SJCRH30 (cell line): ENCODE measurements at regions not wholly inside any gene's neighbourhood (a gene's known extent, or its start where the extent isn't known, plus 50 kb on each side); places are given as distances from the start of the nearest gene placed in this dataset.

Experiments used
- DNase-seq, 2 experiments: peaks; one replicate each; pipeline ENCODE4 v3.0.0-alpha.2; 2015 to 2020
- H3K27ac ChIP-seq: fragments of 250-450 bp; sonication (Bioruptor Pico); 2 replicates; pipeline ENCODE4 v1.5.1; 2020; ENCODE audit warnings: mild to moderate bottlenecking, moderate library complexity
- H3K27me3 ChIP-seq: fragments of 250-450 bp; sonication (Bioruptor Pico); 2 replicates; pipeline ENCODE4 v1.5.1; 2020; ENCODE audit warnings: mild to moderate bottlenecking, moderate library complexity
- H3K36me3 ChIP-seq: fragments of 250-450 bp; sonication (Bioruptor Pico); 2 replicates; pipeline ENCODE4 v1.5.1; 2020; ENCODE audit warnings: mild to moderate bottlenecking, moderate library complexity
- H3K4me1 ChIP-seq: fragments of 250-450 bp; sonication (Bioruptor Pico); 2 replicates; pipeline ENCODE4 v1.5.1; 2020; ENCODE audit warnings: mild to moderate bottlenecking, moderate library complexity
- H3K4me3 ChIP-seq: fragments of 250-450 bp; sonication (Bioruptor Pico); 2 replicates; pipeline ENCODE4 v1.5.1; 2020; ENCODE audit warnings: mild to moderate bottlenecking, moderate library complexity
- H3K9me3 ChIP-seq: fragments of 250-450 bp; sonication (Bioruptor Pico); replicated peaks from 2 replicates; pipeline ENCODE4 v1.5.1; 2020; ENCODE audit warnings: mild to moderate bottlenecking, moderate library complexity

DNA sequence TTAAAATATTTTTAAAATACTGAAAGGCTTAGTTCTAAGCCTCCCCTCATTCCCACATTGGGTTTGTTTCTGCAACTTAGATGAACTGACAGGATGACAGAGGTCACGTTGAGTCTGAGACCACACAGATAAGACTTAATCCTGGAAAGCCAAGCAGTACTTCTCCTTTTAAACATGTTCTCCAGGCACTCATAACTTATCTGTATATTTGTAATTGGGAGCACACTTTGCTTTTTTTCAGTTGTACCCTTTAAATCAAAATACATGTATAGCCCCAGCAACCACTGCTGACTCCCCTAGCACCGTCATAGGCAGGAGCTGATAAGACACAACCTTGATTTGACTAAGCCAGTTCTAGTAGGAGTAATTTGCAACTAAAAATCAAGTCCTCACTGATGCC, 394.8 kb downstream of the PID1 start:
- no peaks in the 10 kb centered on the region for H3K27me3 ChIP-seq
- peaks cover 25% of the 10 kb centered on the region for H3K4me1 ChIP-seq
- no peak overlapping the region for H3K4me3 ChIP-seq
- H3K36me3 ChIP-seq, result no peaks in the 10 kb centered on the region
- peak in 1 of 2 experiments; percentile 24 for DNase-seq
- no peaks in the 10 kb centered on the region; the same call in 1 of the 2 replicates for H3K9me3 ChIP-seq
- no peak overlapping the region for H3K27ac ChIP-seq

DNA sequence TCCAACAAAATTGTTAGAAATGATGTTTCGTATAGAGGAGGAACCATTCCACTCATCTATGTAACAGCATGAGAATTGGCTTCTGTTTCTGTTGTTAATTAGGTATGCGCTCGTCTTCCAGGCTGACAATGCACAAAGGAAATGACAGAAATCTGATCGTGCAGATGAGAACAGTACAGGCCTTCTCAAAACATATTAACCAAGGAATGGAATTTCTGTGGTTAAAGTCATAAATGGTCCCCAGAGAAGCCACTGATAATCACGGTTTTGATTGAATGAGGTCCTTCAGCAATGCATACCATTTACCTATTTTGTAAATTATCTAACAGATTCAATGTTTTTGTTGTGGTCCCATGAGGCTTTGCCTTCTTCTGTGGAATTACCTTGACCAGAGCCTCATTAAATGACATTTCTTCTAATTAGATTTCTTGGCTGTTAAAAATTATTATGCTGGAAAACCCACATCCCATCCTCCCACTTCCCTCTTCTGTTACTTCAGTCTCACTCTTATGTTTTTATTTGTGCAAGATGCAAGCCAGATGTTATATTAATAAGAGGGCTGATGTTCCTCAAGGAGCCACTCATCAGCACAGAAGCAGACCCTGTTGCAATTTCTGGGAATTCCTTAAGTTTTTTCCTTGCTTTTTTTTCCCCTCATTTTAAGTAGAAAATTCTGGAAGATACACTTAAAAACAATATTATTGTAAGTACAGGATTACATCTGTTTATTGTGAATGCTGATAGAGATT, 395.8 kb downstream of the PID1 start:
- DNase-seq, result peak; percentile 38 to 85
- Histone ChIP-seq H3K4me1 (peaks cover 25% of the 10 kb centered on the region), H3K36me3 (no peaks in the 10 kb centered on the region), H3K9me3 (no peaks in the 10 kb centered on the region; the same call in 1 of the 2 replicates), H3K27ac (peak overlapping the region; percentile 18; the same call in 1 of the 2 replicates), H3K4me3 (no peak overlapping the region), H3K27me3 (no peaks in the 10 kb centered on the region)

DNA sequence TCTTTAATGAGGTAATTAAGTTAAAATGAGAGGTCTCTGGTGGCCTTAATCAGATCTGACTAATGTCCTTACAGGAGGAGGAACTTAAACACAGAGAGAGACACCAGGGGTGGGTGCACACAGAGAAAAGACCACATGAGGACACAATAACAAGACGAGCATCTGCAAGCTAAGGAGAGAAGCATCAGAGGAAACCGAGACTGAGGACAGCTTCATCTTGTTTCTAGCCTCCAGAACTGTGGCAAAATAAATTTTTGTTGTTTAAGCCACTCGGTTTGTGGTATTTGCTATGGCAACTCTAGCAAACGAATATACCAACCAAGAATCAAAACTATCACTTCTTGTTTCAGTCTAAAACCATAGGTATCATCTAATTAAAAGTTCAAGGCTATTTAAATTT, 400.1 kb downstream of the PID1 start:
- Histone ChIP-seq H3K36me3 (no peaks in the 10 kb centered on the region), H3K9me3 (no peaks in the 10 kb centered on the region; the same call in 1 of the 2 replicates), H3K4me1 (peaks cover 19% of the 10 kb centered on the region), H3K27ac (no peak overlapping the region), H3K27me3 (no peaks in the 10 kb centered on the region), H3K4me3 (no peak overlapping the region)
- DNase-seq, result no peak

DNA sequence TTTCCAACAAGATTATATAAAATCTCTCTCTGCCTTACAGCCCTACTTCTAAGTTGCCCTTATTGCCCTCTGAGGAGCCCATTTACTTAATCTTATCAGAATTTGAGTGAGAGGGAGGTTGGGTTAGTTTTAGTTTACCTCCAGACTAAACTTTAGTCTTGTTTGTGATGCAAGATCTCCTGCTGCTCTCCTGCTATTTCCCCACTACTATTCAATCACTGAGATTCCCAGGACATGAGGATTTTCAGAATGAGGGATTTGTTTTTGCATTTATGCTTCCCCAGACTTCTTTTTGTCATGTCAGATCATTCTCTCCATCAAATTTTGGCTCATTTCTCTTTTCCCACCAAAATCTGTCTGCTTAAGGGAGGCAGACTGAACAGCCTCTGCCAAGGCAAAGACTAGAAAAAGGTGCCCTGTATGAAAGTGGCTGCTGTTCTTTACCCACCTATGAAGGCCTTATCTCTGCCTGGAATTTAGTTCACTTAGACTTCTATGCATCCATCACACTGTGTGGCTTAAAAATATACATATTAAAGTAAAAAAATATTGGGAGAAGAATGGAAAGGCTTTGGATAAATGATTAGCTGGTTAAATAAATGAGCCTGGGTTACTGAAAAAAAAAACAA, 401.3 kb downstream of the PID1 start:
- H3K9me3 ChIP-seq, result no peaks in the 10 kb centered on the region; the same call in 1 of the 2 replicates
- H3K4me1 ChIP-seq, result peaks cover 7% of the 10 kb centered on the region
- H3K27me3 ChIP-seq, result no peaks in the 10 kb centered on the region
- no peak overlapping the region for H3K27ac ChIP-seq
- DNase-seq, result no peak
- no peak overlapping the region for H3K4me3 ChIP-seq
- H3K36me3 ChIP-seq, result no peaks in the 10 kb centered on the region

DNA sequence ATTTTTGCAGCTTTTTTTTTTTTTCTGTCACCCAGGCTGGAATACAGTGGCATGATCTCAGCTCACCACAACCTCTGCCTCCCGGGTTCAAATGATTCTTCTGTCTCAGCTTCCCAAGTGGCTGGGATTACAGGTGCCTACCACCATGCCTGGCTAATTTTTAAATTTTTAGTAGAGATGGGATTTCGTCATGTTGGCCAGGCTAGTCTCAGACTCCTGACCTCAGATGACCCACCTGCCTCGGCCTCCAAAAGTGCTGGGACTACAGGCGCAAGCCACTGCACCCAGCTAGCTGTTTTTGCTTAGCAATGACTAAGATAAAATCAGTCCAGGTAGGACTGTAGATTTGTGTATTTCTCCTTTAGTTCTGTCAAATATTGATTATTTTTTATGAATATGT, 403.7 kb downstream of the PID1 start:
- Histone ChIP-seq H3K27ac (no peak overlapping the region), H3K36me3 (no peaks in the 10 kb centered on the region), H3K9me3 (no peaks in the 10 kb centered on the region; the same call in 1 of the 2 replicates), H3K4me1 (no peaks in the 10 kb centered on the region), H3K4me3 (no peak overlapping the region), H3K27me3 (no peaks in the 10 kb centered on the region)
- DNase-seq, result no peak

DNA sequence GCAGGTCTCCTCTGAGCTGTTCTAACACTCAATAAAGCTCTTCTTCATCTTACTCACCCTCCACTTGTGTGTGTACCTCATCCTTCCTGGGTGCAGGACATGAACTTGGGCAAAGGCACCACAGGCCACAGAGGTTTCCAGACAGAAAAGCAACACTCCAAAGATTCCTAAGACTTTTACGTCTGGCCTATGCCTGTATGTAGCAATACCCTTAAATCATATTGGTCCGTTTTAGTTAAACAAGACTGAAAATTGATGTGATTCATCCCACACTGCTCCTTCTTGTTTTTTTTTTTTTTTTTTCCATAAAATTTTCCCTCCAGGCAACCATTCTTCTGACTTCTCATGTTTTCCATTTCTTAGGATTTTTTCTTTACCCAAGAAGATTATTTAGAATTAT, 404.3 kb downstream of the PID1 start:
- no peak overlapping the region for H3K27ac ChIP-seq
- no peak for DNase-seq
- H3K9me3 ChIP-seq, result no peaks in the 10 kb centered on the region
- no peaks in the 10 kb centered on the region for H3K27me3 ChIP-seq
- no peak overlapping the region for H3K4me3 ChIP-seq
- no peaks in the 10 kb centered on the region for H3K36me3 ChIP-seq
- no peaks in the 10 kb centered on the region for H3K4me1 ChIP-seq

DNA sequence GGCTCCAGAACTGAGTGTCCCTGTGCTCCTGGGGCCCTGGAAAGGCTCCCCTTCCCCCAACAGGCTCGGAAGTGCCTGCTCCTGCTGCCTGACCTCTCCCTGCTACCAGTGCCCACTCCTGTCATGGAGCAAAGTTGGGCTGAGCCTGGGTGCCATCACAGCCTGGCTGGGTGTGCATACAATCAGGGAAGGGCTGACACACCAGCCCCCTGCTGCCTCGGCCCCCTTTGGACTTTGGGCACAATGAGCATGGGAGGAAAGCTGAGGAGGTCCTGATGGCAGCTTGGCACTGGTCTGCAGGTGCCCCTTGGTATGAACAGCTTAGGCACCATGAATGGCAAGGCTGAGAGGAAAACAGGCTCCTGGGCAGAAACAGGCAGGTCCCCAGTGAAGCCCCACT, 405.0 kb downstream of the PID1 start:
- no peak overlapping the region for H3K27ac ChIP-seq
- no peaks in the 10 kb centered on the region for H3K4me1 ChIP-seq
- no peaks in the 10 kb centered on the region for H3K27me3 ChIP-seq
- H3K4me3 ChIP-seq, result no peak overlapping the region
- no peak for DNase-seq
- no peaks in the 10 kb centered on the region for H3K9me3 ChIP-seq
- H3K36me3 ChIP-seq, result no peaks in the 10 kb centered on the region

DNA sequence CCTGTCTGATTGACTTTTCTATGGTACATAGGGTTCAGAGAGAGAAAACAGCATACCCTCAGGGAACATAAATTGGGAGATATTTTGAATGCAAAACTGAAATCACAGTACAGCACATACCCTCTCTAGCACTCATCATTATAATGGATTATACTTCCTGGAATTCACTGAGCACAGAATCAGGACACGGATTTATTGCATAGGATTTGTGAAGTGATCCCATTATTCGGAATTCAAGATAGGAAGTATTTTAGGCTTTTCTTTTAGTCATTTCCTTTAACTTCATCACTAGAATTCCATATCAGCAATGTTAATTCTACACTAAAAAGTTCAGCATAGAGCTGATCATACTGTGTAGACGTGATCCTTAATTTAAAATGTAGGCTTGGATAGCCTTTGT, 407.0 kb downstream of the PID1 start:
- Histone ChIP-seq H3K27me3 (no peaks in the 10 kb centered on the region), H3K4me1 (no peaks in the 10 kb centered on the region), H3K4me3 (no peak overlapping the region), H3K36me3 (no peaks in the 10 kb centered on the region), H3K9me3 (no peaks in the 10 kb centered on the region), H3K27ac (no peak overlapping the region)
- DNase-seq, result no peak

DNA sequence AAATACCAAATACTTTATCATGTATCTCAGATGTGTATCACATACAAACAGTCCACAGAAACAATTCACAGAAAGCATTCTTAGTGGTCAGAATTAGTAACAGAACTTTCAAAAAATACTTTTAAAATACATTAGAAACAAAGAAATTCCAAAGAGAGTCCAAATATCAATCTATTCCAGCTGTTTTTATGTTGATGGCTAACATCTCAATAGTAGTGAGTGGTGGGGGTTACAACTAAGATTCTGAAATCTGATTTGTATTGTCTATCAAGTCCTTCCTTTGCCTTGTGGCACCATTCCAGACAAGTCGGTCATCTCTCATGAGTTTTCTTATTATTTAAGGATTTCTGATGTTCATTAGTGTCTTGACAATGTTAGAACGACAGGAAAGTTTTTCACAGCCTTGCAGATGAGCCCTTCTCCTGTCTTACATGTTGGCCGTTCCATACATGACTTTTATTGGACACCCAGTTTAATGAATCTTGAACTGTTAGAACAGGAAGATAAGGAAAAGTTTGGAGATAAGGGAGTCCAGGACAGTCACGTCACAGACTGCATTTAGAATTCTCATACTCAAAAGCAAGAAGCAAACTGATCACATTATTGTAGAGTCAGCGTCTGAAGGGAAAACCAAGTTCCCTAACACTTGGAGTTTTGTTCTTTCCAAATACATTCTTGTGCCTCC, 410.3 kb downstream of the PID1 start:
- DNase-seq, result no peak
- H3K27ac ChIP-seq, result no peak overlapping the region

DNA sequence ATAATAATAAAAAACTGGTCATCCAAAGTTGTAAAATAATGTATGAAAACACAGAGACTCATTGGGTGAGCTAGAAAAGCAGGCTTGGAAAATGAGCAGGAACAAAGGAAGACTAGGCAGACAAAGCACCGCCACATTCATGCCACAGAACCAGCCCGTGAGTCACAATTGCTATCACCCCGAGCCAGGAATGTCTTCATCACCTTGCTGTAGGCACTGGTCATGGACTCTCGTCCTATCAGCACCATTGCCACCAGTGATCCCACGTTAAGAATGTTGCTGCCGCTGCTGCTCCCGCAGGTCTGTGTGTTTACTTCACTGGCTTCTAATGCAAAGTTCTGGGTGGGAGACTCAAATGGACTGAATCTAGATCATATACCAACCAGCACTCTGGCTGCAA, 417.9 kb downstream of the PID1 start:
- DNase-seq, result no peak
- H3K4me3 ChIP-seq, result no peak overlapping the region
- H3K9me3 ChIP-seq, result no peaks in the 10 kb centered on the region
- no peak overlapping the region for H3K27ac ChIP-seq
- H3K27me3 ChIP-seq, result no peaks in the 10 kb centered on the region
- no peaks in the 10 kb centered on the region for H3K36me3 ChIP-seq
- H3K4me1 ChIP-seq, result no peaks in the 10 kb centered on the region

More for the DNA sequence above, 410.3 kb downstream of the PID1 start:
- Histone ChIP-seq H3K4me3 (no peak overlapping the region), H3K4me1 (no peaks in the 10 kb centered on the region), H3K36me3 (no peaks in the 10 kb centered on the region), H3K27me3 (no peaks in the 10 kb centered on the region), H3K9me3 (no peaks in the 10 kb centered on the region)

DNA sequence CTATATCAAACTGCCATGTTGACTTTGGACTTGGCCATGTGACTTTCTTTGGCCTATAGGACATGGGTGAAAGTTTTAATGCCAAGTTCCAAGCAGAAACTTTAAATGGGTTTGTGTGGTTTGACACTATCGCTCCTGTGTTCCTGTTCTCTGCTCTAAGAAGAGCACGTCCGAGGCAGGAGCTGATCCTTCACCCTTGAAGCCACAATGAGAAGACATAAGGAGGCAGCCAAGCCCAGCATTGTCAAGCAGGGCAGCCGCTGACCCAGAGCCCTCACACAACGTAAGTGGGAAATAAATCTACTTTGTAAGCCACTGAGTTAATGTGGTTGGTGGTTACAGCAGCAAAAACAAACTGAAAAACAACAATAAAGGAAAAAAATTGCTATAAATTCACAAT, 422.4 kb downstream of the PID1 start:
- Histone ChIP-seq H3K36me3 (no peaks in the 10 kb centered on the region), H3K9me3 (no peaks in the 10 kb centered on the region), H3K27me3 (0 out of 2 replicates have a peak, but pooled peaks cover 4% of the 10 kb centered on the region), H3K4me3 (no peak overlapping the region), H3K27ac (no peak overlapping the region), H3K4me1 (no peaks in the 10 kb centered on the region)
- no peak for DNase-seq

DNA sequence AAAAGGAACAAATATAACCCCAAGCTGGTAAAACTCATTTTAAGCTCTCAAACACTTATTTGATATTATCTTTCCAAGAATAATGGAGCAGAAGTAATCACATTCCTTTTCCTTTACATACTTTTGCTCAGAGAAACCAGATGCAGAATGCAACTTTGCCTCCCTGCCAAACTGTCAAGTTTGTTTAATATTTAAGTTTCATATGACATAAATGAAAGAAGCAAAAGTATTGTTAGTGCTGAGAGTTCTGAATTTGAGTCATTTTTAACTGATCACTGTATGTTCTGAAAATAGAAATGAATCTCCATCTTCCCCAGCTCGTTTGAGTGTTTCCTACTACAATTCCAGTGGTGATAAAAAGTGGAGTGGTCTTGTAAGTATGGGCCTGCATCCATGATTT, 423.4 kb downstream of the PID1 start:
- H3K4me1 ChIP-seq, result no peaks in the 10 kb centered on the region
- no peak for DNase-seq
- no peak overlapping the region for H3K4me3 ChIP-seq
- H3K36me3 ChIP-seq, result no peaks in the 10 kb centered on the region
- H3K9me3 ChIP-seq, result no peaks in the 10 kb centered on the region
- H3K27me3 ChIP-seq, result 0 out of 2 replicates have a peak, but pooled peaks cover 4% of the 10 kb centered on the region
- H3K27ac ChIP-seq, result no peak overlapping the region

DNA sequence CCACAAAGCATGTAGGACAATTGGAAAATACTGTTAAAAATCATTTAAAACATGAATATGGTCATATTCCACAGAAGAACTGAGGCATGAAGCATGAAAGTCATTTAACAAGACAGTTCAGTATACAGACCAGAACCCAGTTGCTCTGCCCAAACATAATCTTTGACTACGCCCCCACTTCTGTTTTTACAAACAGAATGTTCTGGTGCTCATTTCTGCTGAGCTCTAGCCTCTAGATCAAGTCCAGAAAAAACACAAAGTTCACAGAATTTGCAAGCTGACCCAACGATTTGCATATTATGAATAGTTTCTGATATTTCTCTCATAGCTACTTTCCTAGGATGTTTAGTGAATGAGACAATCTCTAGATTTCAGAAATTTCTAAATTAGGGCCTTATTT, 424.9 kb downstream of the PID1 start:
- Histone ChIP-seq H3K27me3 (0 out of 2 replicates have a peak, but pooled peaks cover 4% of the 10 kb centered on the region), H3K4me1 (0 out of 2 replicates have a peak, but pooled peaks cover 7% of the 10 kb centered on the region), H3K27ac (no peak overlapping the region)

DNA sequence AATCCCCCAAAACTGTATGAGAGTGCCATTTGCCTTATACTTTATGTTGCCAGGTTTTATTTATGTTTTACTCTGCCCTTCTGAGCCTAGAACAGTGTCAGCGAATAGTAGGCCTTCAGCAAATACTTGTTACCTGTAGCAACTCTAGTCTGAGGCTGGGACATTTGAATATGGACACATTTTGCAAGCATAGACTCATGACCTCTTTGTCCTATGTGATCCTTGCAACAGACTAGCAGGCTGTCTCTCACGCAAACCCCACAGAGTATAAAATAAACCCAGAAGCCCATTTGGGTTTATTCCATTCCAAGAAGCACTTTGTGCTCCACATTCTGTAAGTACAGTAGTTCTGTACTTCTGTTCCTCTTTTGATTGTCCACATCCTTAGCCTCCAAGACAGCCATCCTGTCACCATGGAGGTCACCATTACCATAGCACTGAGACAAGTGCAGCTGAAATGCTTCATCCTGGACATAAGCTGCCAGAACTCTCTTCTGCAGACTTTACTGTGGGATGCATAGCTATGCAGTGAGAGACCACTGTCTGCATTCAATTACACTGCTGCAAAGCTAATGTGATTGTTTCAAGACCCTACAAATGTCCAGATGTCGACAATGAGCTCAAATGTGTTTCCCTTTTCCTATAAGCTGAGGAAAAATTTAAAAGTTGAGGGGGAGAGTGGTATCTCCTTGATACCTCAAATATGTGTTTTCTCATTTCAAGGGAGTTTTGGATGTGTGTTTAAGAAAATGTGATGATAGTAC, 425.7 kb downstream of the PID1 start:
- H3K9me3 ChIP-seq, result no peaks in the 10 kb centered on the region
- no peak overlapping the region for H3K4me3 ChIP-seq
- H3K36me3 ChIP-seq, result no peaks in the 10 kb centered on the region
- 0 out of 2 replicates have a peak, but pooled peaks cover 4% of the 10 kb centered on the region for H3K27me3 ChIP-seq
- no peak for DNase-seq
- 0 out of 2 replicates have a peak, but pooled peaks cover 7% of the 10 kb centered on the region for H3K4me1 ChIP-seq
- H3K27ac ChIP-seq, result no peak overlapping the region

More for the DNA sequence above, 424.9 kb downstream of the PID1 start:
- Histone ChIP-seq H3K4me3 (no peak overlapping the region), H3K9me3 (no peaks in the 10 kb centered on the region), H3K36me3 (no peaks in the 10 kb centered on the region)
- DNase-seq, result no peak
